Glutamatergic neuron (in vitro differentiated cells): ENCODE measurements at regions not wholly inside any gene's neighbourhood (a gene's known extent, or its start where the extent isn't known, plus 50 kb on each side); places are given as distances from the start of the nearest gene placed in this dataset.

Source experiments
- DNase-seq: peaks from one replicate; pipeline ENCODE4 v3.0.0; 2022
- H3K27ac Mint-ChIP-seq: one replicate; pipeline ENCODE4 v1.8.0; 2020; ENCODE audit warnings: mild to moderate bottlenecking, mixed read lengths, inconsistent platforms; ENCODE audit not compliant: unreplicated experiment
- H3K27me3 Mint-ChIP-seq: one replicate; pipeline ENCODE4 v1.8.0; 2020; ENCODE audit warnings: mild to moderate bottlenecking, moderate library complexity, mixed read lengths, inconsistent platforms; ENCODE audit not compliant: unreplicated experiment
- H3K36me3 Mint-ChIP-seq: one replicate; pipeline ENCODE4 v1.8.0; 2020; ENCODE audit warnings: mild to moderate bottlenecking, mixed read lengths, inconsistent platforms; ENCODE audit not compliant: unreplicated experiment
- H3K4me1 Mint-ChIP-seq: one replicate; pipeline ENCODE4 v1.8.0; 2020; ENCODE audit warnings: mild to moderate bottlenecking, low read depth, mixed read lengths, inconsistent platforms; ENCODE audit not compliant: unreplicated experiment
- H3K4me3 Mint-ChIP-seq: one replicate; pipeline ENCODE4 v1.8.0; 2020; ENCODE audit warnings: mild to moderate bottlenecking, mixed read lengths, inconsistent platforms; ENCODE audit not compliant: unreplicated experiment
- H3K9me3 Mint-ChIP-seq: one replicate; pipeline ENCODE4 v1.8.0; 2020; ENCODE audit warnings: mild to moderate bottlenecking, moderate library complexity, mixed read lengths, inconsistent platforms; ENCODE audit not compliant: unreplicated experiment
- CTCF ChIP-seq: fragments of 200-600 bp; sonication (generic); IDR thresholded peaks from one replicate; pipeline ENCODE4 v1.5.0; 2021; ENCODE audit not compliant: partially characterized antibody, unreplicated experiment

GRCh38 chr18:76660571-76661192 lies 161.7 kb upstream of the ZNF236 start:
- TF ChIP-seq CTCF = no peak

GRCh38 chr18:76658627-76659026 lies 163.6 kb upstream of the ZNF516 start:
- Mint-ChIP-seq H3K4me3 (no peak overlapping the region), H3K27ac (no peak overlapping the region), H3K36me3 (peaks cover 12% of the 10 kb centered on the region), H3K4me1 (peaks cover 26% of the 10 kb centered on the region), H3K27me3 (peaks cover 7% of the 10 kb centered on the region), H3K9me3 (peaks cover 2% of the 10 kb centered on the region)
- peak; percentile 28 for TF ChIP-seq CTCF
- DNase-seq = peak; percentile 61

More at GRCh38 chr18:76660571-76661192, 161.7 kb upstream of the ZNF236 start:
- no peak overlapping the region for H3K27ac Mint-ChIP-seq
- H3K36me3 Mint-ChIP-seq = peaks cover 12% of the 10 kb centered on the region
- H3K4me1 Mint-ChIP-seq = peaks cover 19% of the 10 kb centered on the region
- H3K27me3 Mint-ChIP-seq = peaks cover 4% of the 10 kb centered on the region
- no peak for DNase-seq
- no peak overlapping the region for H3K4me3 Mint-ChIP-seq
- no peaks in the 10 kb centered on the region for H3K9me3 Mint-ChIP-seq

- H3K36me3 Mint-ChIP-seq = peaks cover 12% of the 10 kb centered on the region
- H3K27me3 Mint-ChIP-seq = peaks cover 7% of the 10 kb centered on the region
- H3K27ac Mint-ChIP-seq = peak overlapping the region; percentile 24
These were observed 162.9 kb upstream of the ZNF516 start for GRCh38 chr18:76657911-76658470.

GRCh38 chr18:76656925-76657827 lies 162.1 kb upstream of the ZNF516 start:
- DNase-seq = no peak
- no peak overlapping the region for H3K4me3 Mint-ChIP-seq
- peak overlapping the region; percentile 69 for H3K27ac Mint-ChIP-seq
- H3K9me3 Mint-ChIP-seq = peaks cover 2% of the 10 kb centered on the region
- H3K36me3 Mint-ChIP-seq = peaks cover 12% of the 10 kb centered on the region
- peaks cover 7% of the 10 kb centered on the region for H3K27me3 Mint-ChIP-seq
- no peak for TF ChIP-seq CTCF
- H3K4me1 Mint-ChIP-seq = peaks cover 26% of the 10 kb centered on the region

More at GRCh38 chr18:76657911-76658470, 162.9 kb upstream of the ZNF516 start:
- Mint-ChIP-seq H3K4me1 (peaks cover 26% of the 10 kb centered on the region), H3K9me3 (peaks cover 2% of the 10 kb centered on the region), H3K4me3 (peak overlapping the region; percentile 7)
- no peak for TF ChIP-seq CTCF
- DNase-seq = no peak

- Mint-ChIP-seq H3K27me3 (peaks cover 4% of the 10 kb centered on the region), H3K36me3 (peaks cover 1% of the 10 kb centered on the region), H3K4me1 (peaks cover 26% of the 10 kb centered on the region), H3K27ac (no peak overlapping the region), H3K9me3 (peaks cover 2% of the 10 kb centered on the region), H3K4me3 (no peak overlapping the region)
- no peak for TF ChIP-seq CTCF
- no peak for DNase-seq
These were observed 159.5 kb upstream of the ZNF516 start for GRCh38 chr18:76654577-76654976.
